Calu3 (cell line): ENCODE measurements at regions not wholly inside any gene's neighbourhood (a gene's known extent, or its start where the extent isn't known, plus 50 kb on each side); places are given as distances from the start of the nearest gene placed in this dataset.
"Not testable (repeated sequence)": the region's sequence is repeated elsewhere in the genome, so short reads cannot be mapped to it uniquely, and the experiment has no call there.

ENCODE experiments used
- BruUV-seq: library from RNA; stranded (reverse); fragments of 400-500 nt; replicated peaks from 2 replicates; lab custom pipeline; 2021; lab: Mats Ljungman, UMichigan
- CTCF ChIA-PET: fragments of 300-600 bp; sonication (Branson Sonifier 250); formaldehyde crosslinking; loops from one replicate; lab custom pipeline; 2022; ENCODE audit warnings: antibody characterized with exemption; lab: Charles Lee
- DNase-seq: peaks from one replicate; pipeline ENCODE4 v3.0.0; 2022
- H3K27ac Mint-ChIP-seq: one replicate; pipeline ENCODE4 v1.8.0; 2022; ENCODE audit warnings: mixed read lengths; ENCODE audit not compliant: unreplicated experiment
- H3K27me3 Mint-ChIP-seq: one replicate; pipeline ENCODE4 v1.8.0; 2022; ENCODE audit warnings: mixed read lengths; ENCODE audit not compliant: unreplicated experiment
- H3K36me3 Mint-ChIP-seq: one replicate; pipeline ENCODE4 v1.8.0; 2022; ENCODE audit warnings: mild to moderate bottlenecking, moderate library complexity, mixed read lengths; ENCODE audit not compliant: insufficient read depth, unreplicated experiment
- H3K4me1 Mint-ChIP-seq: one replicate; pipeline ENCODE4 v1.8.0; 2022; ENCODE audit warnings: mild to moderate bottlenecking, low read depth, mixed read lengths; ENCODE audit not compliant: unreplicated experiment
- H3K4me3 Mint-ChIP-seq: one replicate; pipeline ENCODE4 v1.8.0; 2022; ENCODE audit warnings: mild to moderate bottlenecking, low read depth, moderate library complexity, mixed read lengths; ENCODE audit not compliant: unreplicated experiment
- H3K9me3 Mint-ChIP-seq: one replicate; pipeline ENCODE4 v1.8.0; 2022; ENCODE audit warnings: low read depth, mixed read lengths; ENCODE audit not compliant: unreplicated experiment
- intact Hi-C: fragments of 100-400 bp; cut with micrococcal nuclease; formaldehyde crosslinking; loops from one replicate; pipeline ENCODE4 v1.10.0; 2022; ENCODE audit not compliant: unreplicated experiment
- TF ChIP-seq, protein P1 (sequence below): fragments of 200-600 bp; IDR thresholded peaks from one replicate; pipeline ENCODE4 v1.8.0; 2022; ENCODE audit warnings: antibody characterized with exemption; ENCODE audit not compliant: unreplicated experiment

DNA sequence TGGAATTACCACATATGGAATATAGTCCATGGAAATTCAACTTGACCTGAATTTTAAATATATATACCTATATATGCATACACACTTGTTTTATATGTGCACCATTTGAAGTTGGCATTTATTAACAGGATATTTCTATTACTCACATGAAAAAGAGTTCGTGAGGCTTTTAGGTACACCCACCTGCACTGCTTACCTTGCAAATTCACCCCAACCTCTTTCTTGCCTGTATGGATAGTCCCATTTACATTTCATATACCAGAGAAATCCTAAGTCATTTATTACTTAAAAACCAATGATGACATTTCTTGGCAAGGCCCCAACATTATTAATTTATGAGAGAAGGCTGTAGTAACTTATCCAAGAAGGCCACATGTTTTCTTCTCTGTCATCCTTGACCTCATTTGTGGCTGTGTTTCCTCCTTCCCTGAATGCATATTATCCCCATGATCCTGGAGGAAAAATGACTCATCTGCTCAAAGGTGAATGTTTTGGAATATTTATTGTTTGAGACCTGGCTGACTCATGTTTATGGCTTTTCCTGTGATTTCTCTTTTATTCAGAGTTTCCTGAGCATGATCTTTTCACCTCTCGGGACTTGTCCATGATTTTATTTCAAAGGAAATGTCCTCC, 62.2 kb upstream of the FAM241A start:
- peaks cover 39% of the 10 kb centered on the region for H3K4me1 Mint-ChIP-seq
- no peaks in the 10 kb centered on the region for H3K27me3 Mint-ChIP-seq
- no peaks in the 10 kb centered on the region for H3K9me3 Mint-ChIP-seq
- H3K36me3 Mint-ChIP-seq, result peaks cover 6% of the 10 kb centered on the region
- DNase-seq, result peak; percentile 9
- intact Hi-C loops, result no loop called here
- peak overlapping the region; percentile 66 for H3K27ac Mint-ChIP-seq
- TF ChIP-seq, protein P1, sequence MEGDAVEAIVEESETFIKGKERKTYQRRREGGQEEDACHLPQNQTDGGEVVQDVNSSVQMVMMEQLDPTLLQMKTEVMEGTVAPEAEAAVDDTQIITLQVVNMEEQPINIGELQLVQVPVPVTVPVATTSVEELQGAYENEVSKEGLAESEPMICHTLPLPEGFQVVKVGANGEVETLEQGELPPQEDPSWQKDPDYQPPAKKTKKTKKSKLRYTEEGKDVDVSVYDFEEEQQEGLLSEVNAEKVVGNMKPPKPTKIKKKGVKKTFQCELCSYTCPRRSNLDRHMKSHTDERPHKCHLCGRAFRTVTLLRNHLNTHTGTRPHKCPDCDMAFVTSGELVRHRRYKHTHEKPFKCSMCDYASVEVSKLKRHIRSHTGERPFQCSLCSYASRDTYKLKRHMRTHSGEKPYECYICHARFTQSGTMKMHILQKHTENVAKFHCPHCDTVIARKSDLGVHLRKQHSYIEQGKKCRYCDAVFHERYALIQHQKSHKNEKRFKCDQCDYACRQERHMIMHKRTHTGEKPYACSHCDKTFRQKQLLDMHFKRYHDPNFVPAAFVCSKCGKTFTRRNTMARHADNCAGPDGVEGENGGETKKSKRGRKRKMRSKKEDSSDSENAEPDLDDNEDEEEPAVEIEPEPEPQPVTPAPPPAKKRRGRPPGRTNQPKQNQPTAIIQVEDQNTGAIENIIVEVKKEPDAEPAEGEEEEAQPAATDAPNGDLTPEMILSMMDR, result no peak
- H3K4me3 Mint-ChIP-seq, result peak overlapping the region; percentile 3
- BruUV-seq, result no TSS peak
- CTCF ChIA-PET, result no interaction called here

DNA sequence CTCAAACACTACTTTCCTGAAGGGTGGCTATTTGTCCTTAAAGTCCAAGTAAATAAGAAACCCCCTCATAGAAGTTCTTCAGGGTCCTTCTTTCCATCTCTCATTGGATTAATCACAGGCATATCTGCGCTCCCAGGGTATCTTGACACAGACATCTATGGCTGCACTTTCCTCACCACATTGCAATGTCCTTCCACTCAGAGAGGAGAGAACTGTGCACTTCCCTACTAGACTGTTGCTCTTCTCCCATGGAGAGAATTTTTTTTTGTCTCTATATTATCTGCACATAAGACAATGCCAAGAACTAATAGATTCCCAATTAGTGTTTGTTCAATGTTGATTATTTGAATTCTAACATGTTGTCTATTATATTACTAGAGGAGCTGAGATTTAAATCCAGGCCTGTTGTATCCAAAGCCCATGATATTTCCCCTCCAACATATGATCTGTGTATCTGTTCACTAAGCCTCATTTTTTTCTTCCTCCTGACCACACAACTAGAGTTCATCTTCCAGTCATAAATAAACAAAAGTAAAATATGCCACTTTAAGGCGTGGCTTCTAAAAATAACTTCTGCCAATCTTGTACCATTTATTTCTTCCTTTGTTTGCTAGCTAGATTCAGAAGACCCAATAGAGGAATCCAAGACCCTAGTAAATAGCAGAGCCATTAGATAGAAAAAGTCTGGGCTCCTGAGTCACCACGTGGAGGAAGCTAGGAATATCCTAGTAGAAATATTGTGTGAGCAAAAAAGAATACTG, 61.5 kb upstream of the FAM241A start:
- DNase-seq, result no peak
- Mint-ChIP-seq H3K4me3 (peak overlapping the region; percentile 3), H3K36me3 (peaks cover 6% of the 10 kb centered on the region), H3K27ac (peak overlapping the region; percentile 66), H3K9me3 (no peaks in the 10 kb centered on the region), H3K27me3 (no peaks in the 10 kb centered on the region), H3K4me1 (peaks cover 39% of the 10 kb centered on the region)
- intact Hi-C loops, result no loop called here
- CTCF ChIA-PET, result no interaction called here
- TF ChIP-seq, protein P1, result no peak
- no TSS peak for BruUV-seq

DNA sequence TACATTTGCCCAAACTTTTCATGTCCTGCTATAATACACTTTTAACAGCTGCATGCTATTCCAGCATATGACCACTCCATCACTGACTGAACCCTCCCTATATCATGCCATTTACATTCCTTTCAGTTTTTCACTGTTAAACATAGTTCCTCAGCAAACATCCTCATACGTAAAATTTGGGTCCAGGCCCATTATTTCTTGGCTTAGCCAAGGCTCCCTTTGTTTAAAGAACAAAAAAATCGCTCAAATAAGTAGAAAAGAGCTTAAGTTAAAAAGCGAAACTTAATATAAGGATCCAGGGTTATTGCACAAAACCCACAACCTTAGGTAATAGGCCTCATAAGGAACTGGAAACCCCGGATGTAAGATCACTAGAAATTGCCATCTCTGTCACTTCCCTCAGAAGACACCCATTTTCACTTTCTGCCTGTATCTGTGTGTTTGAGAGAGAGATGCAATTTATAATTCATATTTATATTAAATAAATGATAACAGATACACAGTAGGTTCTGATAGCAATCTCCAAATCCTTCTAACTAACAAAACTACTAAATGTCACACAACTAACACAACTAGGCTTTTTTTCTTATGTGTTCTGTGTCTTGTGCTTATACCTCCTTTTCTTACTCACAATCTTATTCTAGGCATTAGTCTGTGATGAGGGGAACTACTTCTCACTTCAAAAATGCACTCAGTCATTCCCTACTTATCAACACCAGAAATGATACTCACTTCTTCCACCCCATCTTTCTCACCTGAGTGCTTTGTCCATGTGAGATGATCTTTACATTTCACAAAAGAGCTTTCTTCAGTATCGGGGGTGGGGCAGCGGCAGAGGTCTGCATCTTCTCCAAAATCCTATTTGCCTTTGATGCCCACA, 59.9 kb upstream of the FAM241A start:
- CTCF ChIA-PET, result no interaction called here
- H3K36me3 Mint-ChIP-seq, result peaks cover 6% of the 10 kb centered on the region
- H3K4me1 Mint-ChIP-seq, result peaks cover 32% of the 10 kb centered on the region
- H3K27ac Mint-ChIP-seq, result no peak overlapping the region
- TF ChIP-seq, protein P1, result no peak
- no TSS peak for BruUV-seq
- intact Hi-C loops, result no loop called here
- H3K9me3 Mint-ChIP-seq, result no peaks in the 10 kb centered on the region
- no peaks in the 10 kb centered on the region for H3K27me3 Mint-ChIP-seq
- no peak for DNase-seq
- H3K4me3 Mint-ChIP-seq, result no peak overlapping the region

DNA sequence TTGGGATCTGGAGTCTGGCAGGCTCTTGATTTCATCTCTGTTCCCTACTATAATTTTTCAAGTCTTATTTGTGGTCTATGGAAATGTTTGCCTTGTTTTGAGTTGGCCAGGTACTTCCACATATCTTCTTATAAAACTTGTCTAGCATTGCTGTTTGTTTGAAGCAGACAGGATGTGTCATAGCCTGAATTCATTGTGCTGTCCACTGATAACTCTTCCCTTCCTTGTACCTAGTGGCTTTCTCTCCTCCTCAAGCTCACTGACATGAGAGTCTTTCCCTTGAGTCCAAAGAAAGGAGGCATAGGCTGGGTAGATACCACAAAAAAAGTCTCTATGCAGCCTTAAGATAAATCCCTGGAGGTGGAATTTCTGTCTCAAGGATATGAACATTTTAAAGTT, 59.2 kb upstream of the FAM241A start:
- CTCF ChIA-PET, result no interaction called here
- no peak overlapping the region for H3K27ac Mint-ChIP-seq
- intact Hi-C loops, result no loop called here
- H3K27me3 Mint-ChIP-seq, result no peaks in the 10 kb centered on the region
- peaks cover 32% of the 10 kb centered on the region for H3K4me1 Mint-ChIP-seq
- TF ChIP-seq, protein P1, result no peak
- DNase-seq, result no peak
- H3K36me3 Mint-ChIP-seq, result peaks cover 6% of the 10 kb centered on the region
- BruUV-seq, result no TSS peak
- no peaks in the 10 kb centered on the region for H3K9me3 Mint-ChIP-seq
- H3K4me3 Mint-ChIP-seq, result no peak overlapping the region

DNA sequence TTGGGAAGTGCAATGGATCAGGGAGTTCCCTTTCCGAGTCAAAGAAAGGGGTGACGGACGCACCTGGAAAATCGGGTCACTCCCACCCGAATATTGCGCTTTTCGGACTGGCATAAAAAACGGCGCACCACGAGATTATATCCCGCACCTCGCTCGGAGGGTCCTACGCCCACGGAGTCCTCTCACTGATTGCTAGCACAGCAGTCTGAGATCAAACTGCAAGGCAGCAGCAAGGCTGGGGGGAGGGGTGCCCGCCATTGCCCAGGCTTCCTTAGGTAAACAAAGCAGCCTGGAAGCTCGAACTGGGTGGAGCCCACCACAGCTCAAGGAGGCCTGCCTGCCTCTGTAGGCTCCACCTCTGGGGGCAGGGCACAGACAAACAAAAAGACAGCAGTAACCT, 58.6 kb upstream of the FAM241A start:
- H3K27me3 Mint-ChIP-seq, H3K4me3 Mint-ChIP-seq, H3K27ac Mint-ChIP-seq, BruUV-seq, H3K36me3 Mint-ChIP-seq, DNase-seq, CTCF ChIA-PET, intact Hi-C loops, H3K9me3 Mint-ChIP-seq: not testable (repeated sequence)
- H3K4me1 Mint-ChIP-seq, result peaks cover 32% of the 10 kb centered on the region

DNA sequence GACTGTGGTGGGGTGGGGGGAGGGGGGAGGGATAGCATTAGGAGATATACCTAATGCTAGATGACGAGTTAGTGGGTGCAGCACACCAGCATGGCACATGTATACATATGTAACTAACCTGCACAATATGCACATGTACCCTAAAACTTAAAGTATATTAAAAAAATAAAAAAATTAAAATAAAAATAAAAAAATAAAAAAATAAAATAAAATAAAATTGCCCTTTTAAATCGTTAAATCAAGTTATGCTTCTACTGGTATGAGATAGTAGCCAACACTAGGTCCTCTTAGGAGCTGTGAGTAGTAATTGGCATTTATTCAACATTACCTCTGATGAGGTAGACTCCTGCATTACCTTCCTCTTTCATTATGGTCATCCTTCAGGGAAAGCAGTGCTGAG, 52.9 kb upstream of the FAM241A start:
- H3K9me3 Mint-ChIP-seq, H3K36me3 Mint-ChIP-seq, H3K27me3 Mint-ChIP-seq, H3K4me1 Mint-ChIP-seq, BruUV-seq, DNase-seq, H3K4me3 Mint-ChIP-seq, H3K27ac Mint-ChIP-seq, CTCF ChIA-PET: not testable (repeated sequence)
- intact Hi-C loops, result loop anchor here (10.0 kb wide), 1 partner anchor 172 kb away; no protein-coding TSS in a partner anchor
